Esophagus squamous epithelium (tissue), 5 donors: ENCODE measurements at regions not wholly inside any gene's neighbourhood (a gene's known extent, or its start where the extent isn't known, plus 50 kb on each side); places are given as distances from the start of the nearest gene placed in this dataset.

Experiments used
- DNase-seq: peaks from one replicate; lab custom pipeline; 2025; lab: John Stamatoyannopoulos, UW
- H3K27ac ChIP-seq, 4 donors: fragments of 200-600 bp; sonication (generic); one replicate each; pipeline ENCODE4 v1.5.1; 2016 to 2019; ENCODE audit warnings: mild to moderate bottlenecking in 1 of 4
- H3K27me3 ChIP-seq, 4 donors: fragments of 200-600 bp; sonication (generic); 1 replicate in 3 of 4; 2 replicates in 1 of 4; pipeline versions ENCODE4 v1.5.1 to v1.6.0; 2017 to 2021; ENCODE audit warnings: antibody characterized with exemption in 1 of 4
- H3K36me3 ChIP-seq, 3 donors: fragments of 200-600 bp; sonication (generic); one replicate each; pipeline ENCODE4 v1.5.1; 2016 to 2019
- H3K4me1 ChIP-seq, 3 donors: fragments of 200-600 bp; sonication (generic); one replicate each; pipeline ENCODE4 v1.5.1; 2017 to 2019
- H3K4me3 ChIP-seq, 4 donors: fragments of 200-600 bp; sonication (generic); 1 replicate in 3 of 4; 2 replicates in 1 of 4; pipeline ENCODE4 v1.5.1; 2016 to 2019; ENCODE audit warnings: mild to moderate bottlenecking in 2 of 4, moderate library complexity in 1 of 4
- H3K9me3 ChIP-seq, 3 donors: fragments of 200-600 bp; sonication (generic); one replicate each; pipeline ENCODE4 v1.5.1; 2016 to 2019
- POLR2A ChIP-seq, 4 donors: fragments of 450-650 bp; IDR thresholded peaks; one replicate each; pipeline ENCODE4 v1.6.1; 2017; ENCODE audit warnings: antibody characterized with exemption in 4 of 4, mild to moderate bottlenecking in 4 of 4, moderate library complexity in 3 of 4
- WGBS, 2 donors: methylation state at CpG; one replicate each; pipeline ENCODE4 v1.1.5; 2018; 5-methylcytosine and 5-hydroxymethylcytosine counted together
- intact Hi-C: fragments of 100-400 bp; cut with DNase I; formaldehyde crosslinking; loops from one replicate; pipeline ENCODE4 v1.15.0; 2022
- TF ChIP-seq, protein P1 (sequence below), 6 experiments: fragments of 450-650 bp in 4 of 6; fragments of 200-600 bp in 2 of 6; sonication (generic) in 2 of 6; IDR thresholded peaks; one replicate each; pipeline ENCODE4 v1.5.1; 2016 to 2019; ENCODE audit warnings: antibody characterized with exemption in 6 of 6, mild to moderate bottlenecking in 4 of 6, moderate library complexity in 4 of 6
- donor health status: DM: yes; HTN: yes; CAD: no.

DNA sequence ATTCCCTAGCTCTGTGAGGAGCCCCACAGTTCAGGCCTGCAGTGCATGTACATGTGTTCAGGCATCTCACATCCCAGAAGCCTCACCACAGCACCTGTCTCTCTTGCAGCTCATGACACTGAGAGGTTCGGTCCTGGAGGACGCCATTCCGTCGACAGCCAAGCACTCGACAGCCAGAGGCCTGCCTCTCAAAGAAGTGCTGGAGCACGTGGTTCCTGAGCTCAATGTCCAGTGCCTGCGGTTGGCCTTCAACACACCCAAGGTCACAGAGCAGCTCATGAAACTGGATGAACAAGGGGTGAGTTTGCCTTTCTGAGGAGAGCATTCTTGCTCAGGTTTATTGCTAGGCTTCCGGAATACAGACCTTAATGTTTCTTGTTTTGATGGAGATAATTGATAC lies 308.3 kb upstream of the RGS6 start:
- H3K4me3 ChIP-seq = no peak overlapping the region
- WGBS, 2 donors = 89% methylated on average over 5 to 8 of the region's 8 CpGs

DNA sequence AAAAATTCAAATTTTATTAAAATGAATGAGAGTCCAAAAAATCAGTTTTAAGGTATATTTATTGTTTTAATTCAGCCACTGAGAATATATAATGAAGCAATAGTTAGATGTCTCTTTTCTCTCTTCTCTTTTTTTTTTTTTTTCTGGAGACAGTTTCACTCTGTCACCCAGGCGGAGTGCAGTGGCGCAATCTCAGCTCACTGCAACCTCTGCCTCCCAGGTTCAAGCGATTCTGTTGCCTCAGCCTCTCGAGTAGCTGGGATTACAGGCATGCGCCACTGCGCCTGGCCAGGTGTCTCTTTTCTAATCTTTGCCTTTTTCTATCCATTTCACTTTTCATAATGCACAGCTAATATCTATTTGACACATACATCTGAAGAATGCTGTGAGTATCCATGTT lies 307.1 kb upstream of the RGS6 start:
- H3K27me3 ChIP-seq = no peaks in the 10 kb centered on the region
- peaks cover 0 to 25% (median 0%) of the 10 kb centered on the region in 3 donors for H3K36me3 ChIP-seq
- DNase-seq = no peak
- H3K4me3 ChIP-seq = no peak overlapping the region
- 88 to 93% methylated on average over 6 of the region's 6 CpGs for WGBS, 2 donors
- H3K9me3 ChIP-seq = no peaks in the 10 kb centered on the region
- TF ChIP-seq, protein P1, sequence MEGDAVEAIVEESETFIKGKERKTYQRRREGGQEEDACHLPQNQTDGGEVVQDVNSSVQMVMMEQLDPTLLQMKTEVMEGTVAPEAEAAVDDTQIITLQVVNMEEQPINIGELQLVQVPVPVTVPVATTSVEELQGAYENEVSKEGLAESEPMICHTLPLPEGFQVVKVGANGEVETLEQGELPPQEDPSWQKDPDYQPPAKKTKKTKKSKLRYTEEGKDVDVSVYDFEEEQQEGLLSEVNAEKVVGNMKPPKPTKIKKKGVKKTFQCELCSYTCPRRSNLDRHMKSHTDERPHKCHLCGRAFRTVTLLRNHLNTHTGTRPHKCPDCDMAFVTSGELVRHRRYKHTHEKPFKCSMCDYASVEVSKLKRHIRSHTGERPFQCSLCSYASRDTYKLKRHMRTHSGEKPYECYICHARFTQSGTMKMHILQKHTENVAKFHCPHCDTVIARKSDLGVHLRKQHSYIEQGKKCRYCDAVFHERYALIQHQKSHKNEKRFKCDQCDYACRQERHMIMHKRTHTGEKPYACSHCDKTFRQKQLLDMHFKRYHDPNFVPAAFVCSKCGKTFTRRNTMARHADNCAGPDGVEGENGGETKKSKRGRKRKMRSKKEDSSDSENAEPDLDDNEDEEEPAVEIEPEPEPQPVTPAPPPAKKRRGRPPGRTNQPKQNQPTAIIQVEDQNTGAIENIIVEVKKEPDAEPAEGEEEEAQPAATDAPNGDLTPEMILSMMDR (IDR thresholded peaks at IDR 0.05) = no peak
- TF ChIP-seq POLR2A (IDR thresholded peaks at IDR 0.05) = no peak
- intact Hi-C loops = no loop called here
- no peaks in the 10 kb centered on the region for H3K4me1 ChIP-seq
- H3K27ac ChIP-seq = no peak overlapping the region

More for the DNA sequence above, 308.3 kb upstream of the RGS6 start:
- no peaks in the 10 kb centered on the region for H3K27me3 ChIP-seq
- DNase-seq = no peak
- H3K36me3 ChIP-seq = peaks cover 0 to 37% (median 0%) of the 10 kb centered on the region in 3 donors
- H3K4me1 ChIP-seq = no peaks in the 10 kb centered on the region
- no peak overlapping the region for H3K27ac ChIP-seq
- TF ChIP-seq POLR2A (IDR thresholded peaks at IDR 0.05) = no peak
- TF ChIP-seq, protein P1 (IDR thresholded peaks at IDR 0.05) = no peak
- no peaks in the 10 kb centered on the region for H3K9me3 ChIP-seq
- intact Hi-C loops = no loop called here

DNA sequence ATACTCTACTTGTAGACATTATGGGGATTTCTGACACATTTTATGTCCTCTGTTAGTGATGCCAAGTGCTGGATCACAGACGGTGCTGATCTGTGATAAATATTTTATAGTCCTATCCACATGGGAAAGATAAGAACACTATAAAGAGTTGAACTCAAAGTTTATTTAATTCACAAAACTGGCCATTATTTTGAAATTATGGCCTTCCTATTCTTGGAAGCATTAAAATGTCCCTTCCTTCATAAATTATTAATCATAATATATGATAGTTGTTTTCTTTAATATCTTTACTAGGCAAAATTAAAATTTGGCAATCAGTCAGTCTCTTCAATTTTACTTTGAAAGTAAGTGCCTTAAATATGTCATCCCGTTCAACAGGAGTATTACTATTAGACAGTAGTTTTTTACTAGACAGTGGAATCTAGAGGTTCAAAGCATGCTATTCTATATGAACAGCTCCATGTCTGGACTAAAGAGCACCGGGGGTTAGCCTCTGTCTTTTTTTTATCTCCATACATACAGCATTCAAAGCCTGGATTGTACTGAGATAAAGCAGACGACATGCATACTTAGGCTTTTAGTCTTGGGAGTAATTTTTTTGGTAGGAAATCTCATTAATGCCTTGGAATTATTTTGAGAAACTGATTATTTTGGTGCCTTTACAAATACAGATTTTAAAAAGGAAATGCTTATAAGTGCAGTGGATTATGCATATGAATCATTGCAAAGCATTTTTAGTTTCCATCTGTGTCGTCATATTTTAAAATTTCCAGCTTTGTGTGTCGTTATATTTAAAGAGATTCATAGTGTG lies 306.1 kb upstream of the RGS6 start:
- no peak overlapping the region for H3K27ac ChIP-seq
- no peaks in the 10 kb centered on the region for H3K4me1 ChIP-seq
- no peak for DNase-seq
- no peaks in the 10 kb centered on the region for H3K27me3 ChIP-seq
- H3K36me3 ChIP-seq = peaks cover 0 to 24% (median 0%) of the 10 kb centered on the region in 3 donors
- no peak for TF ChIP-seq POLR2A (IDR thresholded peaks at IDR 0.05)
- TF ChIP-seq, protein P1 (IDR thresholded peaks at IDR 0.05) = no peak
- WGBS, 2 donors = 76 to 77% methylated on average over 6 of the region's 6 CpGs
- H3K4me3 ChIP-seq = no peak overlapping the region
- intact Hi-C loops = no loop called here
- no peaks in the 10 kb centered on the region for H3K9me3 ChIP-seq

DNA sequence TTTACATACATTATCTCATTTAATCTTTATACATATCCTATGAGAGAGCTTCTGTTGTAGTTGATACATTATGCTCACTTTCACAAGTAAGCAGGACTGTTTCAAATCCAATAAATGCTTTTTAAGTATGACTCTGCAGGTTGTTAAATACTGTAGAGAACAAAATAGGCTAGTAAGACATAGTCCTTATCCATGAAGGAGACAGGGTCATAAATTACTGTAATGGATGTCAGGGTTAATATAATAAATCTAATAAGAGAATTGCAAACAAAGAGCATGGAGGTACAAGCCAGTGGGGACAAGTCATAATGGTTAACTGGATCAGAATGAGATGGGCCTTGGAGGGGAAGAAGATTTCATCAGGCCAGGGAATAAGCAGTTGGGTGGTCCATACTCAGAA lies 303.8 kb upstream of the RGS6 start:
- H3K36me3 ChIP-seq = peaks cover 0 to 34% (median 0%) of the 10 kb centered on the region in 3 donors
- TF ChIP-seq POLR2A (IDR thresholded peaks at IDR 0.05) = no peak
- TF ChIP-seq, protein P1 (IDR thresholded peaks at IDR 0.05) = no peak
- H3K27me3 ChIP-seq = no peaks in the 10 kb centered on the region
- H3K9me3 ChIP-seq = no peaks in the 10 kb centered on the region
- no peak overlapping the region for H3K4me3 ChIP-seq
- no peak overlapping the region for H3K27ac ChIP-seq
- H3K4me1 ChIP-seq = no peaks in the 10 kb centered on the region
- intact Hi-C loops = no loop called here
- DNase-seq = no peak

DNA sequence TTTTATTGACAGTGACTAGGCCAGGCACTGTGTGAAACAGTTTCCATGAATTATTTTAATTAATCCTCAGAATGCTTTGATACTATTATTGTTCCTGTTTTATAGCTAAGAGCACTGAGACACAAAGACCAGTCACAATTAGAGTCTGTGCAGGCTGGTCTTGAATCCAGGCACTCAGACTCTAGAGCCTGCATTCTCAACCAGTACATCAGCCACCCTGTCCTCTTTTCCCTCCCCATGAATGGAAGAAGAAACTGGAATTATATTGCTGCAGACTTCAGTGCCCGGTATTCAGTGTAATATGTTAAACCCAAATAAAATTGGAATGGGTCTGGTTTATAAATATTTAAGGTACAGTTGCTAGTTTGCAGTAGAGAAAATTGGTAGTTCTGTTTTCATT lies 303.0 kb upstream of the RGS6 start:
- intact Hi-C loops = no loop called here
- WGBS, 2 donors = 86 to 92% methylated on average over 1 of the region's 1 CpG
- H3K36me3 ChIP-seq = peaks cover 0 to 28% (median 0%) of the 10 kb centered on the region in 3 donors
- TF ChIP-seq, protein P1 (IDR thresholded peaks at IDR 0.05) = no peak
- no peak for TF ChIP-seq POLR2A (IDR thresholded peaks at IDR 0.05)
- H3K4me3 ChIP-seq = no peak overlapping the region
- no peaks in the 10 kb centered on the region for H3K27me3 ChIP-seq
- no peak for DNase-seq
- no peaks in the 10 kb centered on the region for H3K4me1 ChIP-seq
- no peaks in the 10 kb centered on the region for H3K9me3 ChIP-seq
- H3K27ac ChIP-seq = no peak overlapping the region
